Stimulated activated CD8-positive, alpha-beta memory T cell treated with anti-CD3 and anti-CD28 coated beads, Interleukin-7, amount 100 ng/mL, for 4 hours (primary cell): ENCODE measurements at regions not wholly inside any gene's neighbourhood (a gene's known extent, or its start where the extent isn't known, plus 50 kb on each side); places are given as distances from the start of the nearest gene placed in this dataset.

Source experiments
- DNase-seq, 2 donors: peaks; one replicate each; pipeline ENCODE4 v3.0.0-alpha.2; 2020; ENCODE audit warnings: low read depth in 2 of 2

GRCh38 chr2:111710085-111710484 lies 173.9 kb downstream of the ANAPC1 start:
- DNase-seq: no peak

DNA sequence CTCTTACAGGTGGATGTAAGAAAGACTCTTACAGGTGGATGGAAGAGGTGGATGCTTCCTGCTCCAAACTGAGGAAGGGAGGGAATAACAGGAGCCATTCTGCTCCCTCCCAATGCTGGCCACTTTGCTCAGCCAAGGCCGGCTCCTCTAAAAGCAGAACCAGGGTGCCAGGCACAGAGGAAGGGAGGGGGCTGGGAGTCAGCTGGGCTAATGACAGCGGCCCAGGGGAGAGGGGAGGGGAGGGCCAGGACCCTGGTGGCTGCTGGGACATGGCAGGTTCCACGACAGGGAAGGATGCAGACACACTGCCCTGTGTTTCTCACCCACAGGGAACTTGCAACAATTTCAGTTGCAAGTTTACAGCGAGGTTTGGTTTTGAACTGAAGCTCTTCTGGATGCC lies 173.4 kb downstream of the ANAPC1 start:
- DNase-seq: no peak

GRCh38 chr2:111711270-111711669 lies 172.7 kb downstream of the ANAPC1 start:
- DNase-seq: no peak

DNA sequence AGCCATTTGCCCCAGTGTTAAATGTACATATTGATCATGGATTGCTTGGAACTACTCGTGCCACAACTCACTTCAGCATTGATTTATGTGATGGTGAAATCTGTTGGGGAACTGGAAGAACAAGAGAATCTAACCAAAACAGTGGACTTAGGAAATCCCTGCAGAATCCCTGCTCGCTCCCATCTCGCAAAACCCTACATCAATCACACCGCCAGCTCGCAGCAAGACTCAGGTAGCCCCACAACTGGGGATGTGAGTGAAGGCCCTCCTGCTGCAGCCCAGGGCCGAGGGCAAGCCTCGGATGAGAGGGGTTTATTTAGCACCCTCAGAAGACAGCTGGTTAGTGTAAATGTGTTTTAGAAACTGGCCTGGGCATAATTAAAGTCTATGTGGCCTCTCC lies 171.6 kb downstream of the ANAPC1 start:
- DNase-seq: no peak

- DNase-seq: no peak
These were observed 171.0 kb downstream of the ANAPC1 start for GRCh38 chr2:111712940-111713515.

DNA sequence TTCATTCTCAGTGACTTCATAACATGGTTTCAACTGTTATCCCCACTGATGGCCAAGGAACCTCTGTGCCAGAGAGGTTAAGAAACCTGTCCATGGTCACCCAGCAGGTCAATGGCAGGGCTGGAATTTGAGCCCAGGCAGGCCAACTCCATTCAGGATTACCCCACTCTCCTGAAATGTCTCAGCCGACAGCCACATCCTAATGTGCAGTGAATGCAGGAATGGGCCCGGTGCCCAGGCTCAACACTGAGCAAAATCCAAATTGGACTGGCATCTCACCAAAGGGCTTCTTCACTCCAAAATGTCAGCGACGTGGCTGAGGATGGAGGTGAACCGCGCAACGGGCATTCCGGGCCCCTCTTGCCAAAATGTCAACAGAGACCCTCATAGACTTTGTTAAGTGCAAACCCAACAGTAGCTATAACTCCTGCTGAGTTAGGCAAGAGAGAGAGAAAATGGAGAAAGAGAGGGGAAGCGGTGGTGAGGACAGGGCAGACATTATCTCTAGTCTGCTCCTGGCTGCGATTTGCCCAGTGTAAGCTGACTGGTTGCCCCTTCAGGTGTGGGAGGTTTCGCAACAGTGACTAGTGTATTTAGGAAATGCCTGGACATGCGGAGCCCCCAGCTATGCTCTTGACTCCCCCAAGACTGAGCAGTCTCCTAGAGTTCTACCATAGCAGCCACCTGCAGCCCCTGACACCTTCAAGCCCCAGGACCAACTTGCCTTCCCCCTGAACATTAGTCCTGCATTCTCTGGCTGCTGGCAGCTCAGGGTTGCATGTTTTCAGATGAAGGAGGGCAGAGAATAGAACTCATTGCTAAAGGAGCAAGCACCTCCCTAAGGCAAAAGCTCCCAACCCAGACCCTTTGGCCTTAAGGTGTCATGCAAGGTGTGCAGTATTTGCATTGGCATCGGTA lies 167.7 kb downstream of the ANAPC1 start:
- no peak for DNase-seq

DNA sequence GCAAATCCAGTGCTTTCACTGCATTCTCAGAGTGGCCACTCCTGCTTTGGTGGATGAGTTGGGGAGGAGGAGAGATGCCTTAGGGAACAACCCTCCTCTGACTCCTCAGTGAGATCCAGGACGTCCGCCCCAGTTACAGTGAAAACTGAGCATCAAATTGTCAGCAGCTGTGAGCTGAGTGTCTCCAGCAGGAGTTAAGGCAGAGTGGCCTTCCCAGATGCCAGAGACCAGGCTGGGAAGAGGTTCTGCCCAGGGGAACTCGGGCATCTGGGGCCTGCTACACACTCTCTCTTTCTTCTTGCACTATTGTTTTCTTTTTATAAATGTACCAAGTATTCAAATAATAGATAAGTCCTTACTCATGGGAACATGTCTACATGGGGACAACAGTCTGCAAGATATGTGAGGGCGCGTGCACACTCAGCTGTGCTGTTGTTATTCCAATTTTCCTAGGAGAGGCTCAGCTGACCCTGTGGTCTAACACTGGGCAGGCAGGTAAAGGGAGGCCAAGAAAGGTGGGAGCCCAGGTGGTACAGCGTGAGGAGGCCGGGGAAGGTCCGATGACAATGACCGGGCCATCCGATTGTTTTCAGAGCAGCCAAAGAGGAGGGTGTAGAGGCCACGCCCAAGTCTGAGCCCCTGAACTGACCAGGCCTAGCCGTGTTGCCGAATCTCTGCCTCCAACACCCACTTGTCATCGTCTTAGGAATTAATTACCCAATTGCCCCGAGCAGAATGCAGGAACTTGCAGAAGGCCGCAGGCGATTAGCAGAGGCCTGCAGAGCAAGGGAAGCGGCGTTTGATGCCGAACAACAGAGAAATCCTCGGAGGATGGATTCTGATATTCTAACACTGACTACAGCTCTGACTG lies 166.9 kb downstream of the ANAPC1 start:
- DNase-seq: no peak
